ENCODE measurements at regions not wholly inside any gene's neighbourhood (a gene's known extent, or its start where the extent isn't known, plus 50 kb on each side); places are given as distances from the start of the nearest gene placed in this dataset.

DNA sequence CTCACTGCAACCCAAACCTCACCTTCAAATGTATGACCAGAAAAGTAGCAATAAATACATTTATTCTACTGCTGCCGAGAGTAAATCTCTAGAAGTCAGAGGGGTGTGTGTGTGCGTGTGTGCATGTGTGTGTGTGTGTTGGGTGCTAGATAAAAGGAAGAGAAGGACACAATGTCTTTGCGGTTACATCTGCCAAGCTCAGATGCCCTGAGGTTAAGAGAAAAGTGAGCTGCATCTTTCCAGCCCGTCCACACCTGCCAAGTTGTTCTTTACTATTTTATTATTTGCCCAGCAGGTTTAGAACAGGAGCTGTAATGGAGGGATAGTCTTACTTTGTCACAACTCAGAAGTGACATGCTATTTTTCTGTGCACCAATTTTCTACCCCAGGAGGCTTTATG, 54.5 kb upstream of the ANKFN1 start:
- Histone ChIP-seq H3K27ac (no peak overlapping the region), H3K36me3 (no peaks in the 10 kb centered on the region), H3K4me3 (no peak overlapping the region), H3K27me3 (replicated peaks in 1 of 7) (no peaks in the 10 kb centered on the region), H3K9me3 (no peaks in the 10 kb centered on the region), H3K4me1 (no peaks in the 10 kb centered on the region)
- WGBS, 5 donors, result 76 to 93% (median 82%) methylated on average over 4 of the region's 4 CpGs
- intact Hi-C loops (cut with DNase I; ENCODE audit: low total_unique reads), result loop anchor here (10.0 kb wide), 1 partner anchor 64 kb away; no protein-coding TSS in a partner anchor
- DNase-seq, result no peak
- TF ChIP-seq POLR2AphosphoS5 (IDR thresholded peaks at IDR 0.05) (no peak), POLR2A (IDR thresholded peaks at IDR 0.05) (no peak)
- TF ChIP-seq, protein P1, sequence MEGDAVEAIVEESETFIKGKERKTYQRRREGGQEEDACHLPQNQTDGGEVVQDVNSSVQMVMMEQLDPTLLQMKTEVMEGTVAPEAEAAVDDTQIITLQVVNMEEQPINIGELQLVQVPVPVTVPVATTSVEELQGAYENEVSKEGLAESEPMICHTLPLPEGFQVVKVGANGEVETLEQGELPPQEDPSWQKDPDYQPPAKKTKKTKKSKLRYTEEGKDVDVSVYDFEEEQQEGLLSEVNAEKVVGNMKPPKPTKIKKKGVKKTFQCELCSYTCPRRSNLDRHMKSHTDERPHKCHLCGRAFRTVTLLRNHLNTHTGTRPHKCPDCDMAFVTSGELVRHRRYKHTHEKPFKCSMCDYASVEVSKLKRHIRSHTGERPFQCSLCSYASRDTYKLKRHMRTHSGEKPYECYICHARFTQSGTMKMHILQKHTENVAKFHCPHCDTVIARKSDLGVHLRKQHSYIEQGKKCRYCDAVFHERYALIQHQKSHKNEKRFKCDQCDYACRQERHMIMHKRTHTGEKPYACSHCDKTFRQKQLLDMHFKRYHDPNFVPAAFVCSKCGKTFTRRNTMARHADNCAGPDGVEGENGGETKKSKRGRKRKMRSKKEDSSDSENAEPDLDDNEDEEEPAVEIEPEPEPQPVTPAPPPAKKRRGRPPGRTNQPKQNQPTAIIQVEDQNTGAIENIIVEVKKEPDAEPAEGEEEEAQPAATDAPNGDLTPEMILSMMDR (IDR thresholded peaks at IDR 0.05 in 8 of 11, conservative IDR thresholded peaks at IDR 0.05 in 3 of 11), result no peak

DNA sequence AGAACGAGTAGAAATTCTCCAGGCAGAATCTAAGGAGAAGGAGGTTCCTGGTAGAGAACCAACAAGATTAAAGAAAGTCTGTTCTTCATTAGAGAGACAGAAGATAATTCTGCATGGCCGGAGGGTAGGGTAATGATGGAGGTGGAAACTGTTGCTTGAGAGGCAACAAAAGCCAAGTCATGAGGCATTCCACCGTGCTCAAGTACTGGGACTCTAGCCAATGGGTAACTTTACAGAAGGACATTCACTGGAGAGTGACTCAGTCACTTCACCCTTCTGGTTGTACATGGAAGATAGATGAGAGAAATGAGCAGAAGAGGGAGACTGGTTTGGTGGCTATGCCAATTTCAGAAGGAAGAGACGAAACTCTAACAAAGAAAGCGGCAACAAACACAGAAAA, 53.6 kb upstream of the ANKFN1 start:
- Histone ChIP-seq H3K27ac (no peak overlapping the region), H3K36me3 (no peaks in the 10 kb centered on the region), H3K9me3 (no peaks in the 10 kb centered on the region), H3K27me3 (replicated peaks in 1 of 7) (peaks cover 0 to 4% (median 0%) of the 10 kb centered on the region in 7 donors), H3K4me3 (no peak overlapping the region), H3K4me1 (no peaks in the 10 kb centered on the region)
- DNase-seq, result no peak
- 84 to 91% (median 88%) methylated on average over 5 of the region's 5 CpGs for WGBS, 5 donors
- intact Hi-C loops (cut with DNase I; ENCODE audit: low total_unique reads), result loop anchor here (10.0 kb wide), 1 partner anchor 65 kb away; no protein-coding TSS in a partner anchor
- TF ChIP-seq POLR2A (IDR thresholded peaks at IDR 0.05) (no peak), POLR2AphosphoS5 (IDR thresholded peaks at IDR 0.05) (no peak)
- TF ChIP-seq, protein P1 (IDR thresholded peaks at IDR 0.05 in 8 of 11, conservative IDR thresholded peaks at IDR 0.05 in 3 of 11), result no peak

All from spleen (tissue), 11 donors.